SU-DHL-6 (cell line): ENCODE measurements at regions not wholly inside any gene's neighbourhood (a gene's known extent, or its start where the extent isn't known, plus 50 kb on each side); places are given as distances from the start of the nearest gene placed in this dataset.

Experiments used
- EZH2phosphoT487 ChIP-seq: fragments of 200-600 bp; sonication (generic), shearing (Covaris generic); conservative IDR thresholded peaks from 2 replicates; pipeline ENCODE4 v1.6.1; 2018; ENCODE audit warnings: mild to moderate bottlenecking, antibody characterized with exemption, low read length, moderate library complexity, mixed read lengths
- TF ChIP-seq, protein P1 (sequence below): fragments of 200-600 bp; sonication (generic); IDR thresholded peaks from one replicate; pipeline ENCODE4 v1.5.1; 2017; ENCODE audit warnings: antibody characterized with exemption, mild to moderate bottlenecking, low read length, moderate library complexity; ENCODE audit not compliant: insufficient read depth, poor library complexity, severe bottlenecking

DNA sequence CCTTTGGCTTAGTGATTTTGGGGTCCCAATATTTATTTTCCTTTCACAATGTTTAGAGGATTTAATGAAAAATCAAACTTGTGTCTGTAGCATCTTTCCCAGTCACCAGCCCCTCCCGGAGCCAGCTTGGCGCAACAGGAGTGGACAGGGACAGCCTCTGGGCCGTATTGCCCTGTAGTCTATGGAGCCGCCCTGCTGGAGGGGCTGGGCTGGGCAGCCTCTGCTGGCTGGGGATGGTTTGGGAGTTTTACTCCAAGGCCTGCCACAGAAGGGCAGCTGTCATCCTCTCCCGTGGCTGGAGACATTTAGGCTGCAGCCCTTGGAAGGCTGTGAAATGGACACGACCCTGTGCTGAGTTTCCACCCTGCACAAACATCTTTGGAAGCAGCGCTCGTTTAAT is 89.4 kb upstream of the RGMA start:
- TF ChIP-seq, protein P1, sequence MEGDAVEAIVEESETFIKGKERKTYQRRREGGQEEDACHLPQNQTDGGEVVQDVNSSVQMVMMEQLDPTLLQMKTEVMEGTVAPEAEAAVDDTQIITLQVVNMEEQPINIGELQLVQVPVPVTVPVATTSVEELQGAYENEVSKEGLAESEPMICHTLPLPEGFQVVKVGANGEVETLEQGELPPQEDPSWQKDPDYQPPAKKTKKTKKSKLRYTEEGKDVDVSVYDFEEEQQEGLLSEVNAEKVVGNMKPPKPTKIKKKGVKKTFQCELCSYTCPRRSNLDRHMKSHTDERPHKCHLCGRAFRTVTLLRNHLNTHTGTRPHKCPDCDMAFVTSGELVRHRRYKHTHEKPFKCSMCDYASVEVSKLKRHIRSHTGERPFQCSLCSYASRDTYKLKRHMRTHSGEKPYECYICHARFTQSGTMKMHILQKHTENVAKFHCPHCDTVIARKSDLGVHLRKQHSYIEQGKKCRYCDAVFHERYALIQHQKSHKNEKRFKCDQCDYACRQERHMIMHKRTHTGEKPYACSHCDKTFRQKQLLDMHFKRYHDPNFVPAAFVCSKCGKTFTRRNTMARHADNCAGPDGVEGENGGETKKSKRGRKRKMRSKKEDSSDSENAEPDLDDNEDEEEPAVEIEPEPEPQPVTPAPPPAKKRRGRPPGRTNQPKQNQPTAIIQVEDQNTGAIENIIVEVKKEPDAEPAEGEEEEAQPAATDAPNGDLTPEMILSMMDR: no peak
- no peak for TF ChIP-seq EZH2phosphoT487
